Suprapubic skin (tissue), 4 donors: ENCODE measurements at regions not wholly inside any gene's neighbourhood (a gene's known extent, or its start where the extent isn't known, plus 50 kb on each side); places are given as distances from the start of the nearest gene placed in this dataset.

ENCODE experiments used
- POLR2A ChIP-seq, 2 donors: fragments of 450-650 bp; IDR thresholded peaks; one replicate each; pipeline ENCODE4 v1.6.1; 2017; ENCODE audit warnings: antibody characterized with exemption in 2 of 2, mild to moderate bottlenecking in 2 of 2, moderate library complexity in 2 of 2
- POLR2AphosphoS5 ChIP-seq, 3 donors: sonication (generic); formaldehyde crosslinking; IDR thresholded peaks; one replicate each; pipeline ENCODE4 v1.6.1; 2017; ENCODE audit warnings: antibody characterized with exemption in 3 of 3
- TF ChIP-seq, protein P1 (sequence below), 2 donors: fragments of 200-600 bp in 1 of 2; fragments of 450-650 bp in 1 of 2; sonication (generic) in 1 of 2; IDR thresholded peaks; one replicate each; pipeline ENCODE4 v1.5.1; 2016 to 2019; ENCODE audit warnings: antibody characterized with exemption in 2 of 2, mild to moderate bottlenecking in 1 of 2, moderate library complexity in 1 of 2

DNA sequence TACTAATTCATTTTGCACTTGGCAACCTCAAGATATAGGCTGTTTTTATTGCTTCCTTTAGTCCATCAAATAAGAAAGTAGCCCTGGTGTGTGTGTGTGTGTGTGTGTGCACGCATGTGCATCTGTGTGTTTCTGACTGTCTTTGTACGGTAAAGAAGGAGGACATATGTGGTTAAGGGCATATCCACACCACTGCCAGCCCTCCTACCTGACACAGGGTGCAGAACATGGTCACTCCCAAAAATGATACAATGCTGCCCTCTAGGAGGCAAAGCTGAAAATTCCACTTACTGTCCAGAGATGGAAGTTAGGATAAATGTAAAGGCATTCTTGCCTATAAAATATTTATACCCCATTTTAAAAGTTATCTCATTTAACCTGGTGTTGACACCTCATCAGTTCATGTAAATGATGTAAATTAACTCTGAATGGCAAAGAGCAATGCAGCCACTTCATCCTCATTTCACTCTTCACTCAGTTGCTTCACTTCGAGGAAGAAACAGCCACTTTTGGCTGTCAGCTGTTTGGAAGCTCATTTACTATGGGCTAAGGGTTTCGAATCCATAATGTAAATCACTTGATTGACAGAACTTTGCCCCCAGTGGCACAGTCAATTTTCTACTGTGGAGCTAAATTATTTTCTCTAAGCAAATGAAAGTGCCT, 83.1 kb upstream of the MTNR1B start:
- TF ChIP-seq, protein P1, sequence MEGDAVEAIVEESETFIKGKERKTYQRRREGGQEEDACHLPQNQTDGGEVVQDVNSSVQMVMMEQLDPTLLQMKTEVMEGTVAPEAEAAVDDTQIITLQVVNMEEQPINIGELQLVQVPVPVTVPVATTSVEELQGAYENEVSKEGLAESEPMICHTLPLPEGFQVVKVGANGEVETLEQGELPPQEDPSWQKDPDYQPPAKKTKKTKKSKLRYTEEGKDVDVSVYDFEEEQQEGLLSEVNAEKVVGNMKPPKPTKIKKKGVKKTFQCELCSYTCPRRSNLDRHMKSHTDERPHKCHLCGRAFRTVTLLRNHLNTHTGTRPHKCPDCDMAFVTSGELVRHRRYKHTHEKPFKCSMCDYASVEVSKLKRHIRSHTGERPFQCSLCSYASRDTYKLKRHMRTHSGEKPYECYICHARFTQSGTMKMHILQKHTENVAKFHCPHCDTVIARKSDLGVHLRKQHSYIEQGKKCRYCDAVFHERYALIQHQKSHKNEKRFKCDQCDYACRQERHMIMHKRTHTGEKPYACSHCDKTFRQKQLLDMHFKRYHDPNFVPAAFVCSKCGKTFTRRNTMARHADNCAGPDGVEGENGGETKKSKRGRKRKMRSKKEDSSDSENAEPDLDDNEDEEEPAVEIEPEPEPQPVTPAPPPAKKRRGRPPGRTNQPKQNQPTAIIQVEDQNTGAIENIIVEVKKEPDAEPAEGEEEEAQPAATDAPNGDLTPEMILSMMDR (IDR thresholded peaks at IDR 0.05), result peak in 1 of 2 donors; percentile 37
- TF ChIP-seq POLR2A (IDR thresholded peaks at IDR 0.05) (no peak), POLR2AphosphoS5 (IDR thresholded peaks at IDR 0.05) (no peak)
